ENCODE measurements at regions not wholly inside any gene's neighbourhood (a gene's known extent, or its start where the extent isn't known, plus 50 kb on each side); places are given as distances from the start of the nearest gene placed in this dataset.

GRCh38 chr16:66115373-66115772, 251.1 kb upstream of the CDH5 start:
- peak; percentile 15 for DNase-seq (ENCODE audit: low read depth)
- TF ChIP-seq CTCF (conservative IDR thresholded peaks at IDR 0.05; ENCODE audit: control insufficient read depth, insufficient read depth, low read depth, low read length) = peak; percentile 20
- no peak overlapping the region for H3K4me3 ChIP-seq (ENCODE audit: control insufficient read depth, low read depth, low read length)

- no peak for DNase-seq (ENCODE audit: low read depth)
- no peak overlapping the region for H3K4me3 ChIP-seq (ENCODE audit: control insufficient read depth, low read depth, low read length)
- TF ChIP-seq CTCF (conservative IDR thresholded peaks at IDR 0.05; ENCODE audit: control insufficient read depth, insufficient read depth, low read depth, low read length) = no peak
Observed at GRCh38 chr16:66113223-66113622, 253.3 kb upstream of the CDH5 start.

GRCh38 chr16:66109677-66110076, 256.8 kb upstream of the CDH5 start:
- TF ChIP-seq CTCF (conservative IDR thresholded peaks at IDR 0.05; ENCODE audit: control insufficient read depth, insufficient read depth, low read depth, low read length) = no peak
- no peak for DNase-seq (ENCODE audit: low read depth)
- no peak overlapping the region for H3K4me3 ChIP-seq (ENCODE audit: control insufficient read depth, low read depth, low read length)

- DNase-seq (ENCODE audit: low read depth) = peak; percentile 93
- no peak for TF ChIP-seq CTCF (conservative IDR thresholded peaks at IDR 0.05; ENCODE audit: control insufficient read depth, insufficient read depth, low read depth, low read length)
- H3K4me3 ChIP-seq (ENCODE audit: control insufficient read depth, low read depth, low read length) = no peak overlapping the region
Observed at GRCh38 chr16:66107661-66108060, 258.8 kb upstream of the CDH5 start.

GRCh38 chr16:66103211-66103610, 263.3 kb upstream of the CDH5 start:
- no peak overlapping the region for H3K4me3 ChIP-seq (ENCODE audit: control insufficient read depth, low read depth, low read length)
- DNase-seq (ENCODE audit: low read depth) = peak; percentile 57

GRCh38 chr16:66099306-66099705, 267.2 kb upstream of the CDH5 start:
- TF ChIP-seq CTCF (conservative IDR thresholded peaks at IDR 0.05; ENCODE audit: control insufficient read depth, insufficient read depth, low read depth, low read length) = no peak
- DNase-seq (ENCODE audit: low read depth) = no peak
- no peak overlapping the region for H3K4me3 ChIP-seq (ENCODE audit: control insufficient read depth, low read depth, low read length)

More at GRCh38 chr16:66103211-66103610, 263.3 kb upstream of the CDH5 start:
- no peak for TF ChIP-seq CTCF (conservative IDR thresholded peaks at IDR 0.05; ENCODE audit: control insufficient read depth, insufficient read depth, low read depth, low read length)

GRCh38 chr16:66097751-66098150, 268.7 kb upstream of the CDH5 start:
- no peak overlapping the region for H3K4me3 ChIP-seq (ENCODE audit: control insufficient read depth, low read depth, low read length)
- no peak for TF ChIP-seq CTCF (conservative IDR thresholded peaks at IDR 0.05; ENCODE audit: control insufficient read depth, insufficient read depth, low read depth, low read length)
- DNase-seq (ENCODE audit: low read depth) = no peak

Measured in fibroblast of mammary gland (primary cell).